MM.1S (cell line): ENCODE measurements at regions not wholly inside any gene's neighbourhood (a gene's known extent, or its start where the extent isn't known, plus 50 kb on each side); places are given as distances from the start of the nearest gene placed in this dataset.

Experiments
- EZH2 ChIP-seq: fragments of 300-600 bp; sonication (generic); optimal IDR thresholded peaks from 2 replicates; pipeline ENCODE3; 2017; ENCODE audit warnings: low read depth, mild to moderate bottlenecking, antibody characterized with exemption, low read length, mixed read lengths
- TF ChIP-seq, protein P1 (sequence below): fragments of 300-600 bp; sonication (generic); IDR thresholded peaks from 2 replicates; pipeline ENCODE4 v1.5.1; 2016; ENCODE audit warnings: antibody characterized with exemption, low read length, mixed read lengths

DNA sequence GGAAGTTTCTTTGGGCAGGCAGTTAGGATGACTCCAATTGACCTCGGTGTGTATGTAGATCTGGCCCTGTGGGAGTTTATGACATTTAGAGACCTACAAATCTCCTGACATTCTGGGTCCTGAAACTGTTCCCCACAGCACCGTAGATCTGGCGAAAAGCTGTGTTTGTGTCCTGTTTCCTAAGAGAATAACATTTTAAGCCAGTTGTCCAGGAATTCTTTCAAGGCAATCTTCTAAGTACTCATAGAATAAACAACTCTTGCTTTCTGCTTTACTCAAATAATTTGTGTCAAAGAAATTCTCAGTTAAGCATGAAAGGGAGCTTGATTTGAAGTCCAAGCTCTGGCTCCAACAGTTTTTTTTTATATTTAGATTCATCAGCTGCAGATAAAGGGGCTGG, 78.5 kb upstream of the ELAC2 start:
- TF ChIP-seq, protein P1, sequence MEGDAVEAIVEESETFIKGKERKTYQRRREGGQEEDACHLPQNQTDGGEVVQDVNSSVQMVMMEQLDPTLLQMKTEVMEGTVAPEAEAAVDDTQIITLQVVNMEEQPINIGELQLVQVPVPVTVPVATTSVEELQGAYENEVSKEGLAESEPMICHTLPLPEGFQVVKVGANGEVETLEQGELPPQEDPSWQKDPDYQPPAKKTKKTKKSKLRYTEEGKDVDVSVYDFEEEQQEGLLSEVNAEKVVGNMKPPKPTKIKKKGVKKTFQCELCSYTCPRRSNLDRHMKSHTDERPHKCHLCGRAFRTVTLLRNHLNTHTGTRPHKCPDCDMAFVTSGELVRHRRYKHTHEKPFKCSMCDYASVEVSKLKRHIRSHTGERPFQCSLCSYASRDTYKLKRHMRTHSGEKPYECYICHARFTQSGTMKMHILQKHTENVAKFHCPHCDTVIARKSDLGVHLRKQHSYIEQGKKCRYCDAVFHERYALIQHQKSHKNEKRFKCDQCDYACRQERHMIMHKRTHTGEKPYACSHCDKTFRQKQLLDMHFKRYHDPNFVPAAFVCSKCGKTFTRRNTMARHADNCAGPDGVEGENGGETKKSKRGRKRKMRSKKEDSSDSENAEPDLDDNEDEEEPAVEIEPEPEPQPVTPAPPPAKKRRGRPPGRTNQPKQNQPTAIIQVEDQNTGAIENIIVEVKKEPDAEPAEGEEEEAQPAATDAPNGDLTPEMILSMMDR: no peak
- no peak for TF ChIP-seq EZH2
